K562 (cell line): ENCODE measurements at regions not wholly inside any gene's neighbourhood (a gene's known extent, or its start where the extent isn't known, plus 50 kb on each side); places are given as distances from the start of the nearest gene placed in this dataset.

Experiments used
- ATAC-seq: fragments of 200-7000 bp; cut with Tn5 transposase; 3 replicates; pipeline ENCODE4 v1.9.1; 2020; ENCODE audit warnings: moderate library complexity
- BruUV-seq: library from RNA; stranded (reverse); fragments of 400-500 nt; replicated peaks from 2 replicates; lab custom pipeline; 2021; lab: Mats Ljungman, UMichigan
- CTCF ChIA-PET: fragments of 300-600 bp; formaldehyde crosslinking; extraction: SDS; loops from one replicate; lab custom pipeline; 2021; ENCODE audit warnings: low intra/inter-chr PET ratio; lab: Yijun Ruan, JAX
- POLR2A ChIA-PET: fragments of 300-600, 350-650 bp; sonication (Branson Sonifier 250); formaldehyde crosslinking; extraction: SDS; loops from one replicate; lab custom pipeline; 2021; ENCODE audit warnings: antibody characterized with exemption, inconsistent platforms; lab: Yijun Ruan, JAX
- DNase-seq, 4 experiments: peaks; one replicate each; pipeline versions ENCODE4 v3.0.0 to v3.0.0-alpha.2; 2011 to 2018; ENCODE audit warnings: low spot score in 3 of 4, mixed read lengths in 3 of 4; ENCODE audit errors: extremely low read depth in 1 of 4
- FAIRE-seq: peaks from 2 replicates; lab custom pipeline; 2011; peaks lifted over from hg19 to GRCh38; lab: Jason Lieb, UNC
- H2AFZ ChIP-seq: 2 replicates; pipeline ENCODE4 v1.6.0; 2011; ENCODE audit warnings: low read depth, low read length, control low read depth, inconsistent platforms
- H3K27ac ChIP-seq: fragments of 200-600 bp; 3 replicates; pipeline ENCODE4 v1.8.0; 2011; ENCODE audit warnings: low read depth, mild to moderate bottlenecking, control low read depth, inconsistent platforms, low read length, moderate library complexity, mixed read lengths; ENCODE audit errors: extremely low read depth
- H3K27me3 ChIP-seq, 2 experiments: fragments of 300-600 bp in 1 of 2; 2 replicates in 1 of 2; 3 replicates in 1 of 2; pipeline versions ENCODE4 v1.6.0 to v1.8.0; 2011; ENCODE audit warnings: inconsistent platforms in 2 of 2, low read length in 2 of 2, mild to moderate bottlenecking in 1 of 2, mixed read lengths in 1 of 2, moderate library complexity in 1 of 2; ENCODE audit not compliant: control insufficient read depth in 2 of 2, insufficient read depth in 2 of 2
- H3K36me3 ChIP-seq: fragments of 300-600 bp; 3 replicates; pipeline ENCODE4 v1.8.0; 2011; ENCODE audit warnings: mild to moderate bottlenecking, low read length, inconsistent platforms; ENCODE audit not compliant: control insufficient read depth, insufficient read depth
- H3K4me1 ChIP-seq, 2 experiments: fragments of 200-600 bp in 1 of 2; replicated peaks in 1 of 2; 2 replicates in 1 of 2; 3 replicates in 1 of 2; pipeline versions ENCODE4 v1.5.1 to v1.8.0; 2011; ENCODE audit warnings: inconsistent platforms in 2 of 2, low read length in 2 of 2, mild to moderate bottlenecking in 1 of 2, mixed read lengths in 1 of 2, moderate library complexity in 1 of 2; ENCODE audit not compliant: control insufficient read depth in 2 of 2, insufficient read depth in 2 of 2
- H3K4me2 ChIP-seq: 2 replicates; pipeline ENCODE4 v1.6.1; 2011; ENCODE audit warnings: low read length, control low read depth, inconsistent platforms, mixed read lengths; ENCODE audit not compliant: insufficient read depth
- H3K4me3 ChIP-seq: fragments of 200-600 bp; sonication (generic), shearing (Covaris generic); 2 replicates; pipeline ENCODE4 v1.5.1; 2016; ENCODE audit warnings: control low read depth, inconsistent platforms
- H3K79me2 ChIP-seq: fragments of 200-600 bp; 3 replicates; pipeline ENCODE4 v1.8.0; 2011; ENCODE audit warnings: low read length, inconsistent platforms; ENCODE audit not compliant: control insufficient read depth, insufficient read depth
- H3K9ac ChIP-seq, 2 experiments: 2 replicates each; pipeline versions ENCODE4 v1.6.0 to v1.6.1; 2011; ENCODE audit warnings: low read depth in 2 of 2, low read length in 2 of 2, control low read depth in 1 of 2, inconsistent platforms in 1 of 2, mild to moderate bottlenecking in 1 of 2, mixed read lengths in 1 of 2; ENCODE audit not compliant: insufficient read depth in 1 of 2
- H3K9me1 ChIP-seq: one replicate; pipeline ENCODE4 v1.6.0; 2011; ENCODE audit warnings: inconsistent platforms, mild to moderate bottlenecking, low read length, moderate library complexity; ENCODE audit not compliant: control insufficient read depth, insufficient read depth
- H3K9me3 ChIP-seq: replicated peaks from 2 replicates; pipeline ENCODE4 v1.5.1; 2011; ENCODE audit warnings: low read depth, low read length, inconsistent platforms; ENCODE audit not compliant: control insufficient read depth, insufficient read depth
- H4K20me1 ChIP-seq: replicated peaks from 2 replicates; pipeline ENCODE4 v1.6.1; 2011; ENCODE audit warnings: low read length, inconsistent platforms, mixed read lengths; ENCODE audit not compliant: control insufficient read depth, insufficient read depth
- E2F6 ChIP-seq, 2 experiments: IDR thresholded peaks; 2 replicates each; pipeline ENCODE4 v1.6.1; 2011; ENCODE audit warnings: borderline replicate concordance in 1 of 2, control low read depth in 1 of 2, low read depth in 1 of 2, low read length in 1 of 2, mild to moderate bottlenecking in 1 of 2, mixed read lengths in 1 of 2, moderate library complexity in 1 of 2; ENCODE audit not compliant: insufficient read depth in 1 of 2, insufficient read length in 1 of 2, poor library complexity in 1 of 2, severe bottlenecking in 1 of 2; ENCODE audit errors: extremely low read depth in 1 of 2
- ETV1 ChIP-seq: fragments of 450-650 bp; conservative IDR thresholded peaks from 2 replicates; pipeline ENCODE4 v1.6.1; 2016; ENCODE audit warnings: missing genetic modification characterization, control low read depth, low read depth, missing compliant biosample characterization
- RAD51 ChIP-seq: fragments of 450-650 bp; IDR thresholded peaks from 2 replicates; pipeline ENCODE4 v1.7.1; 2016; ENCODE audit warnings: low read depth, mild to moderate bottlenecking, borderline replicate concordance
- USF1 ChIP-seq: sonication (generic); formaldehyde crosslinking; IDR thresholded peaks from 2 replicates; pipeline ENCODE4 v1.9.0; 2022; ENCODE audit warnings: mild to moderate bottlenecking, missing genetic modification reagents
- USF2 ChIP-seq: sonication (generic); formaldehyde crosslinking; IDR thresholded peaks from 2 replicates; pipeline ENCODE4 v1.5.0; 2020; ENCODE audit warnings: missing genetic modification reagents
- WGBS: fragments of 100-300 bp; shearing (Covaris generic); methylation state at CpG from one replicate; pipeline ENCODE4 v1.1.6; 2016; ENCODE audit warnings: low coverage, mixed read lengths; ENCODE audit not compliant: insufficient coverage; ENCODE audit errors: missing lambda C conversion rate; 5-methylcytosine and 5-hydroxymethylcytosine counted together
- in situ Hi-C: fragments of 300-500 bp; cut with MboI; formaldehyde crosslinking; loops from 4 replicates; pipeline ENCODE4 v1.15.0; 2018; ENCODE audit warnings: inconsistent platforms, mixed read lengths
- intact Hi-C: fragments of 100-400 bp; cut with micrococcal nuclease; formaldehyde crosslinking; loops from 2 replicates; pipeline ENCODE4 v1.14.2; 2022

DNA sequence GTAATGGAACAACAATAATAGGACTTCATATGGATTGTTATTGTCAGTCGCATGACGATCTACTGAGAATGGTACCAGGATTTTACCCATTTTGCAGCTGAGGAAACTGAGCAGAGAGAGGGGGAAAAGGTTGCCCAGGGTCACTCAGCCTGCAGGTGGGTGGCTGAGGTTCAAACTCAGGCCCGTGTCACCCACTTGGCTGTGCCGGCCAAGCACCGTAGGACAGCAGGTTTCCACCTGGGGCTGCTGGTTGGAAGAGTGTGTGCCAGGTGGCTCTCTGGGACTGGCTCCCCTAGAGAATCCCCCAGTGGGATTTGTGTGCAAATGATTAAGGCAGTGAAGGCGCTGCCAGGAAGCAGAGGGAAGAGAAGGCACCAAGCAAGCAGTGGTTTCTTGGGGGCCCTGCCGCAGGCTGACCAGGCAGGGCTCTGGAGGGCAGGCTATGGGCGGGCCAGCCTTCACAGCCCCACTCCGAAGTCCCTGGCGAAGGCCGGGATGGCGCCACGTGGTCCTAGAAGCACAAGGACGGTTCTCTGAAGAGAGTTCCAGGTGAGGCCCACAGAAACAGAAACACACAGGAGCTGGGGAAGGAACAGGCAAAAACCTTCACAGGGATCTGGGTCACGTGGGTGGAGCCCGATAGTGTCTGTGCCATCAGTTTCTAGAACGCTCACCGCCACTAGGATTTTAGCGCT, 163.5 kb downstream of the IRF8 start:
- Histone ChIP-seq H3K4me1 (peaks cover 3 to 11% of the 10 kb centered on the region in 2 experiments; a peak in 4 of 5 replicates), H3K79me2 (no peaks in the 10 kb centered on the region), H3K9me3 (no peaks in the 10 kb centered on the region), H3K9ac (no peak overlapping the region), H3K9me1 (no peaks in the 10 kb centered on the region), H3K4me3 (no peak overlapping the region), H3K36me3 (no peaks in the 10 kb centered on the region), H2AFZ (no peak overlapping the region), H4K20me1 (no peaks in the 10 kb centered on the region), H3K27me3 (peaks cover 10 to 39% of the 10 kb centered on the region in 2 experiments; a peak in 3 of 5 replicates), H3K27ac (no peak overlapping the region), H3K4me2 (no peak overlapping the region)
- intact Hi-C loops: no loop called here
- DNase-seq (no peak), FAIRE-seq (no peak), ATAC-seq (no peak)
- in situ Hi-C loops: no loop called here
- TF ChIP-seq USF1 (CRISPR knock-in tag) (peak; percentile 26; the same call in 1 of the 2 replicates), USF2 (CRISPR knock-in tag) (0 out of 2 replicates have a peak, but pooled peaks have one; percentile 24), E2F6 (IDR thresholded peaks at IDR 0.05; ENCODE audit: borderline replicate concordance in 1 of 2, extremely low read depth in 1 of 2, insufficient read depth in 1 of 2, insufficient read length in 1 of 2, low read depth in 1 of 2, low read length in 1 of 2, poor library complexity in 1 of 2, severe bottlenecking in 1 of 2) (peak in 1 of 2 experiments; percentile 17), RAD51 (0 out of 2 replicates have a peak, but pooled peaks have one; percentile 29), ETV1 (no peak)
- POLR2A ChIA-PET: no interaction called here
- 6% methylated on average over 19 of the region's 19 CpGs for whole genome bisulfite sequencing
- BruUV-seq: no TSS peak
- CTCF ChIA-PET: no interaction called here
